H9 (cell line): ENCODE measurements at regions not wholly inside any gene's neighbourhood (a gene's known extent, or its start where the extent isn't known, plus 50 kb on each side); places are given as distances from the start of the nearest gene placed in this dataset.

ENCODE experiments used
- DNase-seq: peaks from one replicate; pipeline ENCODE4 v3.0.0-alpha.2; 2017
- H2AFZ ChIP-seq: one replicate; pipeline ENCODE4 v1.6.1; 2013; ENCODE audit warnings: mild to moderate bottlenecking, low read length, control low read depth, moderate library complexity
- H2AK5ac ChIP-seq: 2 replicates; pipeline ENCODE4 v1.6.1; 2013; ENCODE audit warnings: low read length, control low read depth, mixed read lengths; ENCODE audit not compliant: insufficient read length
- H2BK120ac ChIP-seq: one replicate; pipeline ENCODE4 v1.6.1; 2013; ENCODE audit warnings: low read depth, mild to moderate bottlenecking, low read length, control low read depth, inconsistent platforms; ENCODE audit not compliant: poor library complexity, severe bottlenecking
- H2BK12ac ChIP-seq: 2 replicates; pipeline ENCODE4 v1.6.1; 2013; ENCODE audit warnings: low read length, control low read depth, mixed read lengths, low read depth; ENCODE audit not compliant: insufficient read length
- H2BK15ac ChIP-seq: 2 replicates; pipeline ENCODE4 v1.6.1; 2013; ENCODE audit warnings: low read depth, low read length, control low read depth
- H2BK20ac ChIP-seq: one replicate; pipeline ENCODE4 v1.6.1; 2013; ENCODE audit warnings: low read depth, mild to moderate bottlenecking, low read length, control low read depth, inconsistent platforms; ENCODE audit not compliant: poor library complexity, severe bottlenecking
- H2BK5ac ChIP-seq: 2 replicates; pipeline ENCODE4 v1.6.1; 2013; ENCODE audit warnings: low read length, control low read depth, mixed read lengths; ENCODE audit not compliant: insufficient read length
- H3K14ac ChIP-seq: 2 replicates; pipeline ENCODE4 v1.6.1; 2013; ENCODE audit warnings: low read length, control low read depth; ENCODE audit not compliant: insufficient read depth
- H3K18ac ChIP-seq: 2 replicates; pipeline ENCODE4 v1.6.1; 2013; ENCODE audit warnings: low read depth, mild to moderate bottlenecking, mixed read lengths, low read length, control low read depth; ENCODE audit not compliant: insufficient read length
- H3K23ac ChIP-seq: 2 replicates; pipeline ENCODE4 v1.6.1; 2013; ENCODE audit warnings: low read length, control low read depth, mixed read lengths, low read depth; ENCODE audit not compliant: insufficient read length
- H3K23me2 ChIP-seq: 2 replicates; pipeline ENCODE4 v1.6.1; 2013; ENCODE audit warnings: low read depth, mild to moderate bottlenecking, mixed read lengths, low read length, control low read depth; ENCODE audit not compliant: insufficient read length, poor library complexity, severe bottlenecking
- H3K27ac ChIP-seq: 2 replicates; pipeline ENCODE4 v1.5.1; 2013; ENCODE audit warnings: low read length, control low read depth, mixed read lengths, low read depth; ENCODE audit not compliant: insufficient read length
- H3K27me3 ChIP-seq: 2 replicates; pipeline ENCODE4 v1.6.1; 2013; ENCODE audit warnings: low read length, control low read depth, inconsistent platforms; ENCODE audit not compliant: insufficient read depth
- H3K4ac ChIP-seq: 2 replicates; pipeline ENCODE4 v1.6.1; 2013; ENCODE audit warnings: low read depth, mild to moderate bottlenecking, control low read depth, inconsistent platforms, low read length, moderate library complexity
- H3K4me1 ChIP-seq: 2 replicates; pipeline ENCODE4 v1.6.1; 2013; ENCODE audit warnings: low read length, control low read depth, inconsistent platforms; ENCODE audit not compliant: insufficient read depth
- H3K4me2 ChIP-seq: 2 replicates; pipeline ENCODE4 v1.6.1; 2013; ENCODE audit warnings: low read length, control low read depth, mixed read lengths; ENCODE audit not compliant: insufficient read length, insufficient read depth
- H3K56ac ChIP-seq: 2 replicates; pipeline ENCODE4 v1.6.1; 2013; ENCODE audit warnings: low read depth, mild to moderate bottlenecking, mixed read lengths, low read length, control low read depth; ENCODE audit not compliant: insufficient read length
- H3K79me1 ChIP-seq: 2 replicates; pipeline ENCODE4 v1.6.1; 2013; ENCODE audit warnings: low read depth, mild to moderate bottlenecking, moderate library complexity, low read length, control low read depth, inconsistent platforms; ENCODE audit not compliant: insufficient read depth, poor library complexity, severe bottlenecking
- H3K79me2 ChIP-seq: 2 replicates; pipeline ENCODE4 v1.6.1; 2013; ENCODE audit warnings: low read length, control low read depth, inconsistent platforms; ENCODE audit not compliant: insufficient read depth
- H3K9ac ChIP-seq: 2 replicates; pipeline ENCODE4 v1.6.1; 2013; ENCODE audit warnings: low read length, control low read depth, mixed read lengths; ENCODE audit not compliant: insufficient read length; ENCODE audit errors: extremely low read depth
- H3K9me3 ChIP-seq: one replicate; pipeline ENCODE4 v1.6.1; 2013; ENCODE audit warnings: low read depth, low read length, inconsistent platforms; ENCODE audit not compliant: control insufficient read depth
- H3T11ph ChIP-seq: one replicate; pipeline ENCODE4 v1.6.1; 2013; ENCODE audit warnings: mild to moderate bottlenecking, low read length, control low read depth, inconsistent platforms
- H4K20me1 ChIP-seq: one replicate; pipeline ENCODE4 v1.6.1; 2013; ENCODE audit not compliant: control insufficient read depth, insufficient read length, insufficient read depth
- H4K5ac ChIP-seq: 2 replicates; pipeline ENCODE4 v1.6.1; 2013; ENCODE audit warnings: low read depth, mild to moderate bottlenecking, mixed read lengths, low read length, control low read depth; ENCODE audit not compliant: insufficient read length
- H4K8ac ChIP-seq: replicated peaks from 2 replicates; pipeline ENCODE4 v1.6.1; 2013; ENCODE audit warnings: low read length, control low read depth, mixed read lengths, low read depth; ENCODE audit not compliant: insufficient read length
- H4K91ac ChIP-seq: 2 replicates; pipeline ENCODE4 v1.6.1; 2013; ENCODE audit warnings: low read depth, mild to moderate bottlenecking, moderate library complexity, mixed read lengths, low read length, control low read depth; ENCODE audit not compliant: insufficient read length
- H3K27ac Mint-ChIP-seq, 3 experiments: 2 replicates in 2 of 3; 3 replicates in 1 of 3; pipeline ENCODE4 v1.8.0; 2020 to 2021; ENCODE audit warnings: mixed read lengths in 3 of 3, mild to moderate bottlenecking in 1 of 3, moderate library complexity in 1 of 3
- H3K27me3 Mint-ChIP-seq: 2 replicates; pipeline ENCODE4 v1.8.0; 2021; ENCODE audit warnings: low read depth, mild to moderate bottlenecking, moderate library complexity, mixed read lengths
- H3K36me3 Mint-ChIP-seq, 3 experiments: 2 replicates in 2 of 3; 3 replicates in 1 of 3; pipeline ENCODE4 v1.8.0; 2020 to 2021; ENCODE audit warnings: low read depth in 3 of 3, mixed read lengths in 3 of 3; ENCODE audit not compliant: insufficient read depth in 1 of 3
- H3K4me1 Mint-ChIP-seq, 2 experiments: 2 replicates each; pipeline ENCODE4 v1.8.0; 2020; ENCODE audit warnings: mixed read lengths in 2 of 2
- H3K4me3 Mint-ChIP-seq, 2 experiments: 2 replicates in 1 of 2; 3 replicates in 1 of 2; pipeline ENCODE4 v1.8.0; 2020 to 2021; ENCODE audit warnings: mild to moderate bottlenecking in 2 of 2, mixed read lengths in 2 of 2, moderate library complexity in 1 of 2
- H3K9me3 Mint-ChIP-seq, 2 experiments: 2 replicates in 1 of 2; 3 replicates in 1 of 2; pipeline ENCODE4 v1.8.0; 2020; ENCODE audit warnings: mild to moderate bottlenecking in 2 of 2, mixed read lengths in 2 of 2, moderate library complexity in 1 of 2
- WGBS: extraction: QIAGEN DNeasy Blood & Tissue Kit; methylation state at CpG from one replicate; pipeline ENCODE4 v1.1.7; 2013; ENCODE audit warnings: missing lambda C conversion rate, low lambda C conversion rate, mixed read lengths; ENCODE audit not compliant: insufficient read length; ENCODE audit errors: extremely low coverage; 5-methylcytosine and 5-hydroxymethylcytosine counted together
- TF ChIP-seq, protein P1 (sequence below): fragments of 200-600 bp; sonication (generic); conservative IDR thresholded peaks from 3 replicates; pipeline ENCODE4 v1.8.0; 2021; ENCODE audit warnings: antibody characterized with exemption, mild to moderate bottlenecking

DNA sequence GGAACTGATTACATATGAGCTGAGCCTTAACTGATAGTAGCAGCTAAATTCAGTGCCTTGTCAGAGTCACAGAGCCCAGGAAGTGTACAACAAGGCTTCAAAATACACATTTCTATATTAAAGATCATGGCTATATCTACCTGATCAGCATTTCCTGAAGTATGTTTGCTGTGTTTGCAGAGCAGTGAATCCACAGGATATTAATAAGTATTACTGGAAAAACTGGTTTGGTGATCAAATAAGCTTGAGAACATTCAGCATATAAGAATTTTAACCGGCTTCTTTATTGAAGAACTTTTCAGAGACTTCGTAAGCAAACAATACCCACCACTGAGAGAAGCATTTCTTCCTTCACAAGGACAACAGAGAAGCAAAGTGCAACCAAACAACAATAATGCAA lies 227.0 kb downstream of the ELAVL2 start:
- Histone ChIP-seq H3K79me2 (no peaks in the 10 kb centered on the region), H3T11ph (no peak overlapping the region), H2BK20ac (no peak overlapping the region), H3K23ac (no peak overlapping the region), H3K4me2 (no peak overlapping the region), H3K4ac (no peak overlapping the region), H3K56ac (no peak overlapping the region), H4K20me1 (no peaks in the 10 kb centered on the region), H3K23me2 (no peaks in the 10 kb centered on the region), H2AK5ac (no peak overlapping the region), H2BK12ac (no peak overlapping the region), H2BK5ac (no peak overlapping the region), H3K9me3 (no peaks in the 10 kb centered on the region), H2BK15ac (no peak overlapping the region), H4K8ac (no peak overlapping the region), H4K91ac (no peak overlapping the region), H3K27ac (no peak overlapping the region), H2BK120ac (no peak overlapping the region), H3K4me1 (no peaks in the 10 kb centered on the region), H2AFZ (no peak overlapping the region), H3K9ac (no peak overlapping the region), H3K18ac (no peak overlapping the region), H3K27me3 (no peaks in the 10 kb centered on the region), H3K79me1 (no peaks in the 10 kb centered on the region), H3K14ac (no peak overlapping the region), H4K5ac (no peak overlapping the region)
- no peaks in the 10 kb centered on the region for H3K27me3 Mint-ChIP-seq
- H3K36me3 Mint-ChIP-seq, result peaks cover 0 to 8% (median 2%) of the 10 kb centered on the region in 3 experiments; a peak in 4 of 7 replicates
- WGBS, result no CpG with 5 or more reads among the region's 2 CpGs
- TF ChIP-seq, protein P1, sequence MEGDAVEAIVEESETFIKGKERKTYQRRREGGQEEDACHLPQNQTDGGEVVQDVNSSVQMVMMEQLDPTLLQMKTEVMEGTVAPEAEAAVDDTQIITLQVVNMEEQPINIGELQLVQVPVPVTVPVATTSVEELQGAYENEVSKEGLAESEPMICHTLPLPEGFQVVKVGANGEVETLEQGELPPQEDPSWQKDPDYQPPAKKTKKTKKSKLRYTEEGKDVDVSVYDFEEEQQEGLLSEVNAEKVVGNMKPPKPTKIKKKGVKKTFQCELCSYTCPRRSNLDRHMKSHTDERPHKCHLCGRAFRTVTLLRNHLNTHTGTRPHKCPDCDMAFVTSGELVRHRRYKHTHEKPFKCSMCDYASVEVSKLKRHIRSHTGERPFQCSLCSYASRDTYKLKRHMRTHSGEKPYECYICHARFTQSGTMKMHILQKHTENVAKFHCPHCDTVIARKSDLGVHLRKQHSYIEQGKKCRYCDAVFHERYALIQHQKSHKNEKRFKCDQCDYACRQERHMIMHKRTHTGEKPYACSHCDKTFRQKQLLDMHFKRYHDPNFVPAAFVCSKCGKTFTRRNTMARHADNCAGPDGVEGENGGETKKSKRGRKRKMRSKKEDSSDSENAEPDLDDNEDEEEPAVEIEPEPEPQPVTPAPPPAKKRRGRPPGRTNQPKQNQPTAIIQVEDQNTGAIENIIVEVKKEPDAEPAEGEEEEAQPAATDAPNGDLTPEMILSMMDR, result no peak
- no peak overlapping the region for H3K27ac Mint-ChIP-seq
- no peaks in the 10 kb centered on the region for H3K9me3 Mint-ChIP-seq
- DNase-seq, result no peak
- H3K4me3 Mint-ChIP-seq, result no peak overlapping the region
- peaks cover 6 to 7% of the 10 kb centered on the region in 2 experiments; a peak in 3 of 4 replicates for H3K4me1 Mint-ChIP-seq
